Skin epidermis (tissue), 12 donors: ENCODE measurements at regions not wholly inside any gene's neighbourhood (a gene's known extent, or its start where the extent isn't known, plus 50 kb on each side); places are given as distances from the start of the nearest gene placed in this dataset.

Experiments used
- H3K27ac ChIP-seq, 21 experiments: fragments of 200-600 bp; sonication (generic) in 11 of 21; one replicate each; pipeline ENCODE4 v1.5.0; 2020; ENCODE audit warnings: mild to moderate bottlenecking in 3 of 21, inconsistent platforms in 2 of 21, moderate library complexity in 2 of 21
- H3K4me3 ChIP-seq, 7 experiments: fragments of 200-600 bp; sonication (generic) in 2 of 7; one replicate each; pipeline ENCODE4 v1.5.0; 2020; ENCODE audit warnings: inconsistent platforms in 2 of 7, mild to moderate bottlenecking in 2 of 7, moderate library complexity in 1 of 7

GRCh38 chrX:10288373-10288975 lies 131.7 kb downstream of the CLCN4 start:
- H3K4me3 ChIP-seq = no peak overlapping the region
- H3K27ac ChIP-seq = no peak overlapping the region

DNA sequence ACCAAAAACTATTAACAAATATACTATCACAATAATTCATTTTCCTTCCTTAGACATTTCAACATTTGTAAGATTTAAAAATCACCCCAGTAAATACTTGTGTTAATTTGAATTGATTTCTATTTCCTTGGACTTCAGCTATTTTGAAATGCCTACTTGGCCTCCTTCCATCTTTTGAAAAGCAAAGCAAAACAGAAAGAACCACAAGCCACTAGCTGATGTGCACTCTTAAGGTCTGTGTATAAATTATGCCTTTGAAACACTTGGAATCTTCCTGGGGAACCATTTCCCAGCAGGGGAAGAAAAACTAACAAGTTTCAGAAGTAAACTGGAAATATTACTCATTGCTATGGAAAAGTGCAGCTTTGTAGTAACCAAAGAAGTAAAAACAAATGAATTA lies 139.8 kb downstream of the CLCN4 start:
- Histone ChIP-seq H3K27ac (no peak overlapping the region), H3K4me3 (no peak overlapping the region)

GRCh38 chrX:10310511-10310910 lies 153.7 kb downstream of the CLCN4 start:
- H3K27ac ChIP-seq = no peak overlapping the region

GRCh38 chrX:10314530-10315104 lies 157.8 kb downstream of the CLCN4 start:
- H3K4me3 ChIP-seq = no peak overlapping the region
- H3K27ac ChIP-seq = no peak overlapping the region

More at GRCh38 chrX:10310511-10310910, 153.7 kb downstream of the CLCN4 start:
- H3K4me3 ChIP-seq = no peak overlapping the region

- Histone ChIP-seq H3K27ac (no peak overlapping the region), H3K4me3 (no peak overlapping the region)
Observed at GRCh38 chrX:10325611-10326010, 168.8 kb downstream of the CLCN4 start.

DNA sequence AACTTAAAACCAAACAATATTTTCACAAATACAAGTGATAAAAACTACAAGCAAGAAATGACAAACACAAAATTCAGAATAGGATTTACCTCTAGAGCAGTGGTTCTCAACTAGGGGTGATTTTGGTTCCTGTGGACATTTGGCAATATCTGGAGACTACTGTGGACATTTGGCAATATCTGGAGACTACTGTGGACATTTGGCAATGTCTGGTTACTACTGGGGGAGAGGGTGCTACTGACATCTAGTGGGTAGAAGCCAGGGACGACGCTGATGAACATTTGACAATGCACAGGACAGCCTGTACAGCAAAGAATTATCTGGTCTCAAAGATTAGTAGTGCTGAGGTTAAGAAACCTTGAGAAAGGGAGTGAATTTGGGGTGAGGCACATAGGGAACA lies 169.8 kb downstream of the CLCN4 start:
- Histone ChIP-seq H3K27ac (no peak overlapping the region), H3K4me3 (no peak overlapping the region)

DNA sequence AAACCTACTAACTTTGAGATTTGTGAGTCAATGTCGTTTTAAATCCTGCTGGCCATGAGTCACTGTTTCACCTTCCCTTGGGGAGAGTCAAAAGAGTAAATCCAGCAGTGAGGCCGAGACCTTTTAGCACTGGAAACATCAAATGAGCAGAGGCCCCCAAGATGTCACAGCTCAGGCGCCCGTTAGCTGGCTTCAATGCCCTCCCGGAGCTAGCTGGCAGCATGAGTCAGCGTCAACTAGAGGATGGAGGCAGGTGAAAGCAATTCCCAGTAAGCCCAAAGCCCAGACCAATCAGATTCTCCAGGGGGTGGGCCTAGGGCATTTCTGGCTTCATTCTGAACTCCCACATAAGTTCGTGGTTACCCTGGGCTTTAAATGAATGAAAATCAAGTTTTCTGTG lies 170.9 kb downstream of the CLCN4 start:
- H3K27ac ChIP-seq = no peak overlapping the region
- no peak overlapping the region for H3K4me3 ChIP-seq

- no peak overlapping the region for H3K27ac ChIP-seq
- H3K4me3 ChIP-seq = no peak overlapping the region
Observed at GRCh38 chrX:10329984-10330383, 173.2 kb downstream of the CLCN4 start.

DNA sequence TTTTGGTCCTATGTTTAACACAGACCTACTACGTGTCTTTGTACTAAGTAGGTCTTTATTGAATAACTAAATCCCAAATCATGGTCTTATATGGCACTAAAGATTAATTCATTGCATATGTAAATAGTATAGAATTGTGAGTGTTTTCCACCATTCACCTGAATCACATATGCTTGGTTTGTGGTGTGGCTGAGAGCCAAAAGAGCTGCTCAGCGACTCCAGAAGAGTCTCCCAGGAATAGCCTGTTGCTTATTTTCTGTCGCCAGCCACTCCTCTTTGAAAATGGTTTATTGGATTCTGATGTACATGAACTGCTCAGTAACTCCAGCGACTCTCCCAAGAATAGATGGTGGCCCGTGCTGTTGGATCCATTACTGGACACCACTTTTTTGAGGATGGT lies 184.5 kb downstream of the CLCN4 start:
- Histone ChIP-seq H3K4me3 (no peak overlapping the region), H3K27ac (no peak overlapping the region)

DNA sequence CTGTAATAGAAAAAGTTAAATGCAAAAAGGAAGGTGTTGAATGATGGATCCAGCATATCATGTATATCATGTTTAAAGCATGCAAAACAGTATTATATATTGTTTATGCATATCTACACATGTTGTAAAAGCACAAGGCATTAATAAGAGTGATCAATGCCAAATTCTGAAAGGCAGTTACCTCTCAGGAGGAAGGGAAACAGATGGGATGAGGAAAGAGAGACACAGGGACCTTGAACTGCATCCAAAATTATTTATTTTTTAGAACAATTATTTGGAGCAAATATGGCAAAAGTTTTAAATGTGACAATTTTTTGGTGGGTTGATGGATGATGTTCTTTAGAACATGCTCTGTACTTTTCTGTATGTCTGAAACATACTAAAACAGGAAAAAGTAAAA lies 193.4 kb downstream of the CLCN4 start:
- H3K27ac ChIP-seq = no peak overlapping the region

DNA sequence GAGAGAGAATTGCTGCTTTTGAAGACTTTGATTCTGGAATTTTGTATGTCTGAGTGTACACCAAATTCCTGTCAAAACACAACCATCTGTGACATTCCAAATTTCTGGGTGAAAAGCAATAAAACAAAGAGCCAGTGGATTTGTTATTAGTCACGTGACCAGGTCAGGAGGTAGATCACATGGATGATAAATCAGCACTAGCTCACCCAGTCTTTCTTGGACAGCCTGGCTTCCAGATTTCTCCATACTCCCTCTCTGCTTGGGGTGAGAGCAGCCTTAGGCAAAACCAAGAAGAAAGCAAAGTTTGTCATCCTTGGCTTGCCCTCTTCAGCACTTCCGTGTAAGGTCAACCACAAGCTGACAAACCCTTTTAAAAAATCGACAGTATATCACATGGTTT lies 194.2 kb downstream of the CLCN4 start:
- no peak overlapping the region for H3K27ac ChIP-seq
- H3K4me3 ChIP-seq = no peak overlapping the region

More for the DNA sequence above, 193.4 kb downstream of the CLCN4 start:
- no peak overlapping the region for H3K4me3 ChIP-seq

GRCh38 chrX:10352536-10352935 lies 195.8 kb downstream of the CLCN4 start:
- H3K4me3 ChIP-seq = no peak overlapping the region
- no peak overlapping the region for H3K27ac ChIP-seq

DNA sequence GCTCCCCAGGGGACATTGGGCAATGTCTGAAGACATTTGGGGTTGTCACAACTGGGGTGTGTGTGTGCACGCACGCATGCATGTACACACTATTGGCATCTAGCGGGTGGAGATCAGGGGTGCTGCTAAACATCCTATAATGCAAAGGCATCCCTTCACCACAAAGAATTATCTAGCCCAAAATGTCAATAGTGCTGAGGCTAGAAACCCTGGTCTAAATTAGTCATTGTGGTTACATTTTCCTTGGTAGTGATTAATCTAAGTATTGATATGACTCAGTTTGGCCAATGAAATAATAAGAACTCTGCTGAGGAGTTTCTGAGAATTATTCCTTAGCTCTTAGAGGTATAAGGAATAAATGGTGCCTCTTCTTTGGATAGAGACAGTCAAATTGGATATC lies 200.2 kb downstream of the CLCN4 start:
- Histone ChIP-seq H3K4me3 (no peak overlapping the region), H3K27ac (no peak overlapping the region)

DNA sequence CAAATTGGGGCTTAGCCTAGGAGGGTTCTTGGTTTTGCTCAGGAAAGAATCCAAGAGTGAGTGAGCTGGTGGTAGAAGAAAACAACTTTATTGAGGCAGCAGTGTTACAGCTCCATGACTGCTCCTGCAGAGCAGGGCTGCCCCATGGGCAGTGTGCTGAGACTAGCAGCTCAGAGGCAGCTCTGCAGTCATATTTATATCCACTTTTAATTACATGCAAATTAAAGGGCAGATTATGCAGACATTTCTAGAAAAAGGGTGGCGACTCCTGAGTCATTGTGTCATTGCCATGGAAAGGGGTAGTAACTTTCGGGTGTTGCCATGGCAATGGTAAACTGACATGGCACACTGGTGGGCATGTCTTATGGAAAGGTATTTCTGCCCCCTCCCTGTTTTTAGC lies 202.2 kb downstream of the CLCN4 start:
- no peak overlapping the region for H3K27ac ChIP-seq

DNA sequence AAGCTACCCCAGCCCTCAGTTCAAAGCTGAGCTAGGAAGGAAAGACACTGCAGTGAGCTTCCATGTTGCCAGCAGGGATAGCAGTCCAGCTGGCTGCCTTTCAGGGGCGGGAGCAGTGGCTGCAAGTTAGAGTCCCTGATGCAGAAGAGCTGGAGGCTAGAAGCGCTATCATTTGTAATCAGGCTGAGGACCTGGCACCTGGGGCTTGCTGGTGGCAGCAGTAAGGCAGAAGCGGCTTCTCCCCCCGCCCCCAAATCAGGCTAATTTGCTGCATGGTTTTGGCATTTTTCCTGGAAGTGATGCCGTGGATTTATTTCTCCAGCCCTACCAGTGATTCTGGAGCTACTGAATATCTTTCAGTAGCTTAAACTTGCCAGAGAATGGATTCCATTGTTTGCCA lies 203.3 kb downstream of the CLCN4 start:
- no peak overlapping the region for H3K27ac ChIP-seq
- H3K4me3 ChIP-seq = no peak overlapping the region

More for the DNA sequence above, 202.2 kb downstream of the CLCN4 start:
- H3K4me3 ChIP-seq = no peak overlapping the region

DNA sequence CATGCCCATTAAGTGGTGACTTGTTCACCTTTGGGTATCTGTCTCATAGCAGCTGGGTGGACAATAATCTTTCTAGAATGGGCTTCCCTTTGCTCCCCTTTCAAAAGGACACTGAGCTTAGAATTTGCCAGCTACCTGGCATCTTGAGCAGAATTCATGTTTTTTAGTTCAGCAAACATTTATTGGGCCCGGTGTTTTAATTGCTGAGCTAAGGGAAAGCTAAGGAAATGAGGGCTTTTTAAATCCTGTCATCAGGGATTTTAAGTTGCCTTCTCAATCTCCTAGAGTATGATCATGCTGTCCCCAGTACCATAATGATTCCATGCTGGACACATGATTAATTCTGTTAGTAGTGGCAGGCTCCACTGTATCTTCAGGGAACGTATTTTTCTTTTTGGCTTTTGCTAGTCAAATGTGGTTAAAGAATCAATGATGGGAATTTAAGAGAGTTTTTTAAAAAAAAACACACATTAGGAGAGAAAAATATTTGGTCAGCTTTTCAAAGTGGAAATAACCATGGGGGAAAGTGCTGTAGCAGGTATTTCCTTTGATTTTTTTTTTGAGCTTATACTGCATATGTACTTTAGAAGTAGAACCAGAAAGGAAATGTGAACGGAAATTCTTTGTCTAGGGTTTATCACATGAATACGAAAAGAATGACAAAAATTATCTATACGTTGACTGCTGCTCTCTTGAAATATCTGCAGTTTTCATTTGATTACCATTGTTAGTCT lies 208.9 kb downstream of the CLCN4 start:
- no peak overlapping the region for H3K4me3 ChIP-seq
- no peak overlapping the region for H3K27ac ChIP-seq

GRCh38 chrX:10367406-10367805 lies 210.6 kb downstream of the CLCN4 start:
- H3K4me3 ChIP-seq = no peak overlapping the region
- no peak overlapping the region for H3K27ac ChIP-seq

DNA sequence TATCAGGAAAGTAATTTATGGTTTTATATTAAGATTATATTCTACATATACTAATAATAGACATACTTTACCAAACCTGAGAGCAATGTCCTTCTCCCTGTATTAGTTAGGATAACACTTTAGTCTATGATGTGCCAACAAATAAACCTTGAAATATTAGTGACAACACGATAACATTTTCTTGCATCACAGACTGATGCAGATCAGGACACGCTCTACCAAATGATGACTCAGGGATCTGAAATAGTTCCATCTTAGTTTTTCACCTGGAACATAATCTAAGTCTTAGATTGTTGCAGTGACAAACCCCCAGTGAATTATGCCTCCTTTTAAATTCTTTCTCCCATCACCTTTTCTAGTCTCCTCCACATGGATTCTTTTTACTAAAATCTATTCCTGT lies 214.2 kb downstream of the CLCN4 start:
- Histone ChIP-seq H3K27ac (no peak overlapping the region), H3K4me3 (no peak overlapping the region)

- Histone ChIP-seq H3K27ac (no peak overlapping the region), H3K4me3 (no peak overlapping the region)
Observed at GRCh38 chrX:10377427-10377826, 220.7 kb downstream of the CLCN4 start.

DNA sequence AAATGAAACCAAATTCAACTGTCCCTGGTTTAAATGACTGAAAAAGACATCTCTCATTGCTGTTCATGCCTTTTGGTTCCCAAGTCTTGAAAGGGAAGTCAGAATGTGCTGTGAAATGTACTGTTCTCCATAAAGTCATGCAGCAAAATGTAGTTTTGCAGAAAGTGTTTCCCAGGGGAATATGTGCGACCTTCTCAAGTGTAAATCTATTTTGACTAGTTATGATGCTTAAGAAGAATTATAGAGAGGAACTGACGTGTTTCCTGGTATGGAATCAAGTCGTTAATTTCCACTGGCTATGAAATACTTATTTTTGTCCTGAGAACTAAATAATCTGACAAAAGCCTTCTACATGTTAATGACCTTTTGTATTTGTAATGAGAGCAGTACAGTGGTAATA lies 223.1 kb downstream of the CLCN4 start:
- H3K4me3 ChIP-seq = no peak overlapping the region
- no peak overlapping the region for H3K27ac ChIP-seq

- H3K4me3 ChIP-seq = no peak overlapping the region
- H3K27ac ChIP-seq = no peak overlapping the region
Observed at GRCh38 chrX:10380300-10380699, 223.5 kb downstream of the CLCN4 start.
